Central memory CD8-positive, alpha-beta T cell (primary cell): ENCODE measurements at regions not wholly inside any gene's neighbourhood (a gene's known extent, or its start where the extent isn't known, plus 50 kb on each side); places are given as distances from the start of the nearest gene placed in this dataset.

Source experiments
- ATAC-seq: fragments of 150-1000 bp; cut with Tn5 transposase; replicated peaks from 2 replicates; pipeline ENCODE4 v1.10.0; 2022; ENCODE audit warnings: mild to moderate bottlenecking, moderate FRiP score, moderate number of reproducible peaks; ENCODE audit not compliant: poor library complexity, severe bottlenecking; ENCODE audit errors: extremely low read depth
- DNase-seq, 2 donors: peaks; one replicate each; pipeline ENCODE4 v3.0.0; 2021; ENCODE audit warnings: low spot score in 2 of 2
- H3K27ac Mint-ChIP-seq: one replicate; pipeline ENCODE4 v1.8.0; 2022; ENCODE audit warnings: low read depth, mild to moderate bottlenecking, moderate library complexity, mixed read lengths
- H3K27me3 Mint-ChIP-seq: one replicate; pipeline ENCODE4 v1.8.0; 2022; ENCODE audit warnings: mixed read lengths
- H3K36me3 Mint-ChIP-seq: one replicate; pipeline ENCODE4 v1.8.0; 2022; ENCODE audit warnings: mild to moderate bottlenecking, moderate library complexity, mixed read lengths; ENCODE audit not compliant: insufficient read depth
- H3K4me1 Mint-ChIP-seq: one replicate; pipeline ENCODE4 v1.8.0; 2022; ENCODE audit warnings: mixed read lengths
- H3K4me3 Mint-ChIP-seq: one replicate; pipeline ENCODE4 v1.8.0; 2022; ENCODE audit warnings: mild to moderate bottlenecking, moderate library complexity, mixed read lengths
- H3K9me3 Mint-ChIP-seq: one replicate; pipeline ENCODE4 v1.8.0; 2022; ENCODE audit warnings: mixed read lengths

DNA sequence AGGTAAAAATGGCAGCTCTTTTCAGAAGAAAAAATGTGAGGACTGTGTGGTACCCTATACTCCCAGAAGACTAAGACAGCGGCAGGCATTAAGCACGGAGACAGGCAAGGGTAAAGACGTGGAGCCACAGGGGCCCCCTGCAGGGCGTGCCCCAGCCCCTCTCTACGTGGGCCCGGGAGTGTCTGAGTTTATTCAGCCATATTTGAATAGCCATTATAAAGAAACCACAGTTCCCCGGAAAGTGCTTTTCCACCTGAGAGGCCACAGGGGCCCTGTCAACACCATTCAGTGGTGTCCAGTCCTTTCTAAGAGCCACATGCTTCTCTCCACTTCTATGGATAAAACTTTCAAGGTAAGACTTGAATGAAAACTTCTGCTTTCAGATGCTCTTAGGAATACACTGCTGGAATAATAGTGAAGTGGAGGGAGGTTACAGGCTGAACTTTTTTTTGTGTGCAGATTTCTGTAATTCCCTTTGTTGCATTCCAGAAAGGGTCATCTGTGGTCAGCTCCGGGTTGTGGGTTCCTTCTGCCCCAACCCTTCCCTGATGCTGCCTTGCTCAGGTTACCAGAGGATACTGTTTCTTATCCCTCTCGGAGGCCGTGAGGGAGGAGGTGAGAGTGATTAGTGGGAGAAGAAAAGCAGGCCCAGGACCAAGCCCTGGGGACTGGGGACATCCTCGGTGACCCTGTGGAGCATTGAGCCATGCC is 58.4 kb downstream of the SLC25A47 start:
- ATAC-seq (no peak), DNase-seq (no peak)
- H3K27me3 Mint-ChIP-seq, result no peaks in the 10 kb centered on the region
- peaks cover 24% of the 10 kb centered on the region for H3K4me1 Mint-ChIP-seq
- no peak overlapping the region for H3K4me3 Mint-ChIP-seq
- no peaks in the 10 kb centered on the region for H3K9me3 Mint-ChIP-seq
- peaks cover 7% of the 10 kb centered on the region for H3K36me3 Mint-ChIP-seq
- H3K27ac Mint-ChIP-seq, result no peak overlapping the region

DNA sequence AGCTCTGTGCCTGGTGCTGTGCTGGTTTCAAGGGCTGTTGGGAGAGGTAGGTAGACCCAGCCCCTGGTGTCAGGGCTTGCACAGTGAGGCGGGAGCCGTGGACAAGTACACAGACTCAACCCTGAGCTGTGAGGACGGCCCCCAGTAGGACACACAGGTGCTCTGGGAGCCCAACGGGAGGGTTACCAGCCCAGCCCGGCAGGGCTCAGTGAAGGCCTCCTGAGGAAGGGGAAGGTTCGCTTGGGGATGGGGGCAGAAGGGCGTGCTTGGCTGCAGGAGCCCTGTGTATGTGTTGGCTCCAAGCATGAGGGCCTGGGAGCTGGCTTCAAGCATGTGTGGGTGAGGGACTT is 58.9 kb downstream of the SLC25A47 start:
- no peaks in the 10 kb centered on the region for H3K27me3 Mint-ChIP-seq
- DNase-seq (no peak), ATAC-seq (no peak)
- H3K4me3 Mint-ChIP-seq, result no peak overlapping the region
- no peaks in the 10 kb centered on the region for H3K9me3 Mint-ChIP-seq
- H3K27ac Mint-ChIP-seq, result no peak overlapping the region
- H3K4me1 Mint-ChIP-seq, result peaks cover 18% of the 10 kb centered on the region
- H3K36me3 Mint-ChIP-seq, result peaks cover 7% of the 10 kb centered on the region

DNA sequence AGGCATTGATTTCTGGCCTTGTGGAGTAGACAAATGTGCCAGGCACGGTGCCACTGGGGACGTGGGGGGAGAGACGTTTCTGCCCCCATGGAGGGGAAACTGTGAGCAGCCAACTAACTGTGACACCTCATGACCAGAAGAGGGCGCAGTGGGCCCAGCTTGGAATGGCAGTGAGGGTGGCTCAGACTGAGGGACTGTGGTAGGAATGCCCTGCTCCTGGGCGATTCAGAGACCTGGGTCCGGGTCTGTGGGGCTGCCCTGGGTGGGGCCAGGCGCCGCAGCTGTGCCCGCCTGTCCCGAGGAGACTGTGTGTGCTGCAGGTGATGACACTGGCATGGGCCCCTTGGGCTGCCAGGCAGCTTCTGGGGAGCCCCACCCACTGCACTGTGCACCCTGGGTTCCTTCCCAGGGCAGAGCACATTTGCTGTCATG is 60.6 kb downstream of the SLC25A47 start:
- peak; percentile 58 for ATAC-seq
- no peak overlapping the region for H3K4me3 Mint-ChIP-seq
- peaks cover 3% of the 10 kb centered on the region for H3K36me3 Mint-ChIP-seq
- peaks cover 10% of the 10 kb centered on the region for H3K4me1 Mint-ChIP-seq
- peak; percentile 52 to 53 for DNase-seq
- no peaks in the 10 kb centered on the region for H3K9me3 Mint-ChIP-seq
- no peaks in the 10 kb centered on the region for H3K27me3 Mint-ChIP-seq
- no peak overlapping the region for H3K27ac Mint-ChIP-seq

DNA sequence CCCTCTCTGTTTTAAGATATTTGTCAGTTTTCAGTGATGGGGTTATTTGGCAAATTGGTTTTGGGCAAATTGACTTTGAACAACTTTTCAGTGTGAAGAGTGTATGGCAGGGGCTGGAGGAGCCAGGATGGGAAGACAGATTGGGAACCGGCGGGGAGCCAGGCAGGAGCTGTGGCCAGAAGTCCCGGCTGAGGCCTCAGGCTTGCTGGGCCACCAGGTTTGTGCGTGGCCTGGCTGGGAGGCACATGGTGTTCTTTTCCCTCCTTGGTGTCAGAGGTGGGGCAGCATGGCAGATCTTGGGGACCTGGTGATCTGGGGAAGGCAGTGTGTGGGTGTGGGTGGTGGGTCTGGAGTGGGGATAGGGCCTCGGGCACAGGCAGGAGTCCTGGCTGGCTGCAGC is 61.1 kb downstream of the SLC25A47 start:
- Mint-ChIP-seq H3K4me3 (no peak overlapping the region), H3K27ac (no peak overlapping the region), H3K9me3 (no peaks in the 10 kb centered on the region), H3K36me3 (peaks cover 3% of the 10 kb centered on the region), H3K27me3 (no peaks in the 10 kb centered on the region), H3K4me1 (peaks cover 10% of the 10 kb centered on the region)
- DNase-seq (no peak), ATAC-seq (no peak)

DNA sequence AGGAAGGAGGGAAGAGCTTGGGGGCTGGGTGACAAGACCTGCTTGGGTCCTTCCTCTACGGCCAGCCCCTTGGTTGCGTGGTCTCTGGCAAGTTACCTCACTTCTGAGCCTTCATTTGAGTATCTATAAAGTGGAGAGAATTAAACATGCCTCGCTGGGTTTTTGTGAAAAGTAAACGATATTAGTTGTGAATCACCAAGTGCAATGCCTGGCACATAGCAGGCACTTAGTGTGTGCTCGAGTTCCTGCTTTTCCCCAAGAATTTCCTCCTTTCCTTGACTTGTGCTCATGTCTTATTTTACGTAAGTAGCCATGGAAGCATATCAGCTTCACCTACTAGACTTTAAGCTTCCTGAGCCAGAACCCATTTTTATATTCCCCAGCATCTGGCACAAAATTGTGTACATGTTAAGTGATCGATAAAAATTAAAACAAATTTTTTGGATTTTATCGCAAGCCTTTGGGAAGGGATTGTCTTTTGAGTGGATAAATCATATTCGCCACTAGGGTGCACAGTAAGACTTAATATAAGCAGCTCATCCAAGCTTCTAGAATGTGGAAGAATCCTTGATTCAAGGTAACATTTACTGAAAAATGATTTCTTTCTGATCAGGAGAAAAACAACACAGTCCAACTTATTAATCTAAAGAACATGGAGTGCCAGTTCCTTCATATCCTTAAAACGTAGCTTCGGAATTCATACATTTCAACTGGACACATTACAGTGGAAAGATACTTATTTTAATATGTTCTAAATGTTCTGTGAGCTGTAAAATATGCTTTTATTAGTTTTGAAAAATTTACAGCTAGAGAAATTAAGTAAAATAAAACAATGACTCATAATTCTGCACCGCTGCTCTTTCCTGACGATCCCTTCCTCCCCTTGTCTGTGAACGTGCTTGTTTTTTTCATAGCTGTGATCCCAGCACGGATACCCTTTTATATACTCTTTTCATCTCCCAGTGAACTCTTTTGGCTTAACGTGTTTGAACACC is 62.0 kb downstream of the SLC25A47 start:
- Mint-ChIP-seq H3K27ac (no peak overlapping the region), H3K4me3 (no peak overlapping the region), H3K36me3 (peaks cover 3% of the 10 kb centered on the region), H3K4me1 (peaks cover 10% of the 10 kb centered on the region), H3K9me3 (no peaks in the 10 kb centered on the region), H3K27me3 (no peaks in the 10 kb centered on the region)
- no peak for DNase-seq
- no peak for ATAC-seq

DNA sequence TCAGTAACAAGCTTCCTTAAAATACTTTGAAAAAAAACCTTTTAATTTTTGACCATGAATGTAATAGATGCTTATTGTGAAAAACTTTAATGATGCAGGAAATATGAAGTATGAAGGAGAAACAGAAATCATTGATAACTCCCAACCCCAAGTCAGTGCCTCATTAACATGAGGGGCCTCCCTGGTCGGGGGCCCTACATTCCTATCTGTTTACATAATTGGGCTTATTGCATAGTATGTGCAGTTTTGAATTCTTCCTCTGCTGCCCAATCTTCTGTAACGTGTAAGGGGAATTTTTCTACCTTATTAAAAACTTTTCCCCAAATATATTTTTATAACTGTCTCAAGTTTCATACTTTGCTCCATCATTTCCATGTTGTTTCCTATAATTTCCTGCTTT is 63.0 kb downstream of the SLC25A47 start:
- H3K36me3 Mint-ChIP-seq, result peaks cover 3% of the 10 kb centered on the region
- no peak overlapping the region for H3K4me3 Mint-ChIP-seq
- H3K4me1 Mint-ChIP-seq, result peaks cover 10% of the 10 kb centered on the region
- DNase-seq (no peak), ATAC-seq (no peak)
- H3K27ac Mint-ChIP-seq, result no peak overlapping the region
- no peaks in the 10 kb centered on the region for H3K27me3 Mint-ChIP-seq
- H3K9me3 Mint-ChIP-seq, result no peaks in the 10 kb centered on the region

DNA sequence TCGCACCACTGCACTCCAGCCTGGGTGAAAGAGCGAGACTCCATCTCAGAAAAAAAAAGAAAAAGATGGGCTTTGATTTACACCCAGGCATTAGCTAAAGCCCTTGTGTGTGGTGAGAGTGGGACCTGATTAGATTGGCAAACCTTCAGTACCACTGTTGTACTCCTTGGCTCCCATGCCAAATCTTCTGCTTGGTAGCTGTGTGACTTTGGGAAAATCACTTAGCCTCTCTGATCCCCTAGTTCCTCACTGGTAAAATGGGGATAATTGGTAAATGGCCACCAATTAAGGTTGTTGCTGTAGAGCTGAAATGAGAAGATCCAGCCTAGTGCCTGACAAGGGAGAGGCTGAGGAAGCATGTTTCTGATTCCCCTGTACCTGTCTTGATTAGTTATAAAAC is 63.7 kb downstream of the SLC25A47 start:
- Mint-ChIP-seq H3K4me3 (no peak overlapping the region), H3K27me3 (no peaks in the 10 kb centered on the region), H3K9me3 (no peaks in the 10 kb centered on the region), H3K4me1 (peaks cover 10% of the 10 kb centered on the region), H3K27ac (no peak overlapping the region), H3K36me3 (peaks cover 3% of the 10 kb centered on the region)
- no peak for ATAC-seq
- DNase-seq, result no peak

DNA sequence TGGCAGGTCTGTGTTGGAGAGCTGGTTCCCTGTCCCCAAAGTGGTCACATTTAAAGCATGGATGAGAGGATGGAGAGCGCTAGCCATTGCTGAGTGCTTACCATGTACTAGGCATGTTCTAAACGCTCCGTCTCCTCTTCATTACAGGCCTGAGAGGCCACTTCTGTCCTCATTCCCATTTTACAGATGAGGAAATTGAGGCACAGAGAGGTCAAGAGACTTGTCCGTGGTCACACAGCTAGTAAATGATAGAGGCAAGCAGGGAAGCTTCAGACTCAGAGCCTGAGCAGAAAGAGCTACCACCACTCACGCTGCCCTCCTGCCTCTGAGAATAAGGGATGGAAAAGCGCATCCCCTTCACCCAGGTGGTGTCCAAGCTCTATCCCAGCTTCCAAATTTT is 64.3 kb downstream of the SLC25A47 start:
- DNase-seq (no peak), ATAC-seq (no peak)
- H3K27ac Mint-ChIP-seq, result no peak overlapping the region
- H3K9me3 Mint-ChIP-seq, result no peaks in the 10 kb centered on the region
- peaks cover 3% of the 10 kb centered on the region for H3K36me3 Mint-ChIP-seq
- no peak overlapping the region for H3K4me3 Mint-ChIP-seq
- H3K4me1 Mint-ChIP-seq, result peaks cover 14% of the 10 kb centered on the region
- H3K27me3 Mint-ChIP-seq, result no peaks in the 10 kb centered on the region

DNA sequence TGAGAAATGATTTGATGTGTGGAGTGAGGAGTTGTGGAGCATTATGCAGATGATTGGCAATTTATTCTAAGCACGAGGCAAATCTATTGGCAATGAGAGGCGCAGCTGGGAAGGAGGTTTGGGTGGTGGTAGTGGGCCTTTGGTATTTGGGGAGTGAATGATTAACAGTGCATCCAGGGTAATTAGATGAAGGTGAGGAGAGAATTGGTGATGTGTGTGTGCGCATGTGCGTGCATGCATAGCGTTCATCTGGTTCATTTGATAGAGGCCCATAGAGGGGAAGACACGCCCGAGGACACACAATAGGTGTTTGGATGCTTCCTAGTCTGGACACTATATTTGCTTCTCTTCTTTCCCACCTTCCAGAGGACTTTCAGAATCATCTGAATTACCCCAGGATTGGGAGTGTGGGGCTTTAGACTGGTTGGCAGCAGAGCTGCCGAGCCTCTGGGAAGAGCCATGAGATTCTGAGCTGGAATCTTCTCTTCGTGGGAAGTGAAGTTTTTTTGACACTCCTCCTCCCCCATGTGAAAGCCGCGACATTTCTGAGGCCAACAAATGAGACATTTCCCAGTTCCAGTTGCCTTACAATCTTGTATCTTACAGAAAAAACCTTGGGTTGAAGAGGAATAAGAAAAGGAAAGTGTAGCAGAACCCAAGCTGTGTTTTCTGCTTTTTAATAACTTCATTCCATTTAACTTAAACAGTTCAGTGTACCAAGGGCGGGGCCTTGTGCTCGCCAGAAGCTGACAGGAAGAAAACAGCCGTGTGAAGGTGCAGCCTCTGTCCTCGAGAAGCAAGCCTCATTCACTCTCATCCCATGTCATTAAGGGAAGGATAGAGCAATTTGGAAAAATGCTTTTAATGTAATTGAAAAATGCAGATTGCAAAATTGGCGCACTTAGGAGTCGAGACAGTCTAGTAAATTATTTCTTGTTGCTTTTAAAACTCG is 65.2 kb downstream of the SLC25A47 start:
- Mint-ChIP-seq H3K4me3 (no peak overlapping the region), H3K27me3 (no peaks in the 10 kb centered on the region), H3K27ac (no peak overlapping the region), H3K4me1 (peaks cover 20% of the 10 kb centered on the region), H3K36me3 (peaks cover 3% of the 10 kb centered on the region), H3K9me3 (no peaks in the 10 kb centered on the region)
- ATAC-seq, result no peak
- DNase-seq, result no peak

DNA sequence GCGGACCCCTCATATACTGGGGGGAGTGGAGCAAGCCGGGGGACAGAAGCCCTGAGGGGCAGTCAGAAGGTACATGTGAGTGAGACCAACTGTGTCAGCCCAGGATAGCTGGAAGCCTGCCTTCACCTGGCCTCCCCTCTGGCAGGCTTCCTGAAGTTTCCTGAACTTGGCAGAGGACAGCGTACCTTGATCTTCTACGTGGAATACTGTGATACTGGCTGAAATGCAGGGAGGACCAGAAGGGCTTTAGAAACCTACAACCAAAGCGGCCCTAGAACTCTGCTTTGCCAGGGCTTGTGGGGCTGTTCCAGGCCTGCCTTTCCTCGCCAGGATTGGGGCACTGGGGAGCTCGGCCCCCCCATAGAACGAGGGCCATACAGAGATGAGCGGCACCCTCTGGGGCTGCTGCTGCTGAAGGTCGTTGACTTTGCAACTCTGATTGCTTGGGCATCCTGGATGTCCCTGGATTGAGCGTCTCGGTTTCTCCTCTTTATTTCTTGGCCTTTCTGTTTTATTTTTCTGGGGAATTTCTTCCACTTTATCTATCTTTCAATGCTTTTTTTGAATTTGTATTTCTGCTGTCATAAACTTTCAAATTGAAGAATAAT is 66.5 kb downstream of the SLC25A47 start:
- H3K27me3 Mint-ChIP-seq, result no peaks in the 10 kb centered on the region
- H3K4me3 Mint-ChIP-seq, result no peak overlapping the region
- no peaks in the 10 kb centered on the region for H3K9me3 Mint-ChIP-seq
- peaks cover 2% of the 10 kb centered on the region for H3K36me3 Mint-ChIP-seq
- peaks cover 21% of the 10 kb centered on the region for H3K4me1 Mint-ChIP-seq
- H3K27ac Mint-ChIP-seq, result no peak overlapping the region
- ATAC-seq (no peak), DNase-seq (no peak)

DNA sequence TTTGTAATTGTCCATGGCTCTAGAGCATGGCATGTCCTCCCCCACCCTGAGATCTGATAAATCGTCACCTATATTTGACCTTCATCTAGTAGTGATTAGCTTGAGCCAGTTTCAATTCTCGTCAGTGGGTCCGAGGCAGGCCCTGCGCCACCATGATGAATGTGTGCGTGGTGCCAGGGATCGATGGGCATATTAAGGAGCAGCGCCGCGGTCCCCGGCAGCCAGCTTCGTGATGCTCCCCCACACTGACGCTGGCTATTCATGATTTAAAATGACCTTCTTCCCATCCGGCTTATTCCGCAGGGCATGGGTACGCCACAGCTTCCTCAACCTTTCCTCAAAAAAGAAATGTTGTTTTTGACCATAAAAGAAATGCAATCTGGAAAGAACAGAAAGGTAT is 68.0 kb downstream of the SLC25A47 start:
- DNase-seq (no peak), ATAC-seq (no peak)
- no peak overlapping the region for H3K4me3 Mint-ChIP-seq
- no peaks in the 10 kb centered on the region for H3K36me3 Mint-ChIP-seq
- no peaks in the 10 kb centered on the region for H3K27me3 Mint-ChIP-seq
- no peaks in the 10 kb centered on the region for H3K9me3 Mint-ChIP-seq
- peaks cover 24% of the 10 kb centered on the region for H3K4me1 Mint-ChIP-seq
- H3K27ac Mint-ChIP-seq, result no peak overlapping the region

DNA sequence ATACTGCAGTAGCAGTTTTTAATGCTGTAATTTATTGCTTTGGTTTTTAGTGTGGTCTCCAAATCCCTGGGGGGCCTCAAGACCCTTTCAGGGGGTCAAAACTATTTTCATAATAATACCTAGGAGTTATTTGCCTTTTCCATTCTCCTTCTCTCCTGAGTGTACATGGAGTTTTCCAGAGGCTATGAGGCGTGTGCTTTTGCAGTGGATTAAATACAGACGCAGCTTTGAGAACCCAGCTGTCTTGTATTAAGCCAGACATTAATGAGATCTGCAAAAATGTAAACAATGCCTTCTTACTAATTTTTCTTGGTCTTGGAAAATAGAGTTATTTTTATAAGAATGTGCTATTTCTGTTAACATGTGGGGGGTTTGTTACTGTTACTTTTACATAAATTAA is 68.6 kb downstream of the SLC25A47 start:
- Mint-ChIP-seq H3K27ac (no peak overlapping the region), H3K36me3 (no peaks in the 10 kb centered on the region), H3K4me3 (no peak overlapping the region), H3K9me3 (no peaks in the 10 kb centered on the region), H3K4me1 (peaks cover 24% of the 10 kb centered on the region), H3K27me3 (no peaks in the 10 kb centered on the region)
- ATAC-seq (no peak), DNase-seq (no peak)
